ENCODE measurements at regions not wholly inside any gene's neighbourhood (a gene's known extent, or its start where the extent isn't known, plus 50 kb on each side); places are given as distances from the start of the nearest gene placed in this dataset.

- DNase-seq (ENCODE audit: low read depth) = peak; percentile 83
Measured at GRCh38 chr6:84280030-84280429, 52.6 kb upstream of the CEP162 start.

GRCh38 chr6:84278321-84278998 lies 51.0 kb upstream of the CEP162 start:
- DNase-seq (ENCODE audit: low read depth) = peak; percentile 64

All from myocyte (in vitro differentiated cells).